C1 segment of cervical spinal cord (tissue), 14 donors: ENCODE measurements at regions not wholly inside any gene's neighbourhood (a gene's known extent, or its start where the extent isn't known, plus 50 kb on each side); places are given as distances from the start of the nearest gene placed in this dataset.

Experiments used
- DNase-seq, 14 donors: peaks; one replicate each; lab custom pipeline; 2025; lab: John Stamatoyannopoulos, UW

DNA sequence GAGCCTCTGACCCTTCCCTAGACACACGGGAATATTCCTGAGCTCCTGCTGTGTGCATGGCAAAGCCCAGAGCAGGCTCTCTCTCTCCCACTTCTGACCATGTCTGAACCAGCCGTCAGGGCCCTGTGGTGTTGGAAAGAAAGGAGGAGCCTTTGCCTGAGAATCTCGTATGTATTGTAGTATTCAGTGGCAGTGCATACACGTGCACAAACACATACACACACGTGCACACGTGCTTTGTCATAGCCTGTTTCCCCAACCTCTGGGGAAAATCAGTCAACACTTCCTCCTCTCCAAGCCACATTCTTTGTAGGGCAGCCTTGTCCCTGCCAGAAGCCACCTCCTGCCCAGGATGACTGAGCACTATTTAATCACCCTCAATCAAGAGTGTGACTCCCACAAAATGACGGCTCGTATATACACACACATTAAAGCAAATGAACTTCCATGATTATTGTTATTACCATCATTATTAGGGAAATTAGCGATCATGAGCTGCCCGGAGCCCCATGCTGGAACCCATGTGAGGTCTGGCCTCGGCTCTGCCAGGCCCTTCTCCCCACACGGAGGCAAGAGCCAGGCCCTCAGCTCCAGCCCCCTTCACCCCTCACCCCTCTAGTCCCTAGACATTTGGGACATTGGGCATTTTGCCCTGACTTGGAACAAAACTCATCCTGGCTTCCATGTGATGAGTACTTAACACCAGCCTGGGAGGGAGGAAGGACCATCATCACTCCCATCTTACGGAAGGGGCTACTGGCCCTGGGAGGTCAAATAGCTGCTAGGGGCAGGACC lies 331.9 kb downstream of the NPHP4 start:
- DNase-seq, result no peak

DNA sequence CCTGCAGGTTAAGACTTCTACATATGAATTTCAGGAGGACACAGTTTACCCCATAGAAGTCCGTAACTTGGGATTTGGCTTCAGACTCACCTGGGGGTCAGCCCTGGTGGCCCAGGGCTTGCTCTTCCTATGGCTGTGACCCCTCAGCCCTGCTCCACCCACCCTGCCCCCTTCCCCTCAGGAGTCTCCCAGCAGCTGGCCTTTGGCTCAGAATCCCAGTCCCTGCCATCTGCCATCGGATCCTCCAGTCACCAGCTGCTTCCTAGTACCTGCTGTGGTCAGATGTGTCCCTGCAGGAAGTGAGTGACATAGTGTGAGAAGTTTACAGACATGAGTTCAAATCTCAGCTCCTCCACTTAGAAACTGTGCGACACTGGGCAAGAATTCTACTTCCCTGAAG lies 332.6 kb downstream of the NPHP4 start:
- DNase-seq, result no peak

DNA sequence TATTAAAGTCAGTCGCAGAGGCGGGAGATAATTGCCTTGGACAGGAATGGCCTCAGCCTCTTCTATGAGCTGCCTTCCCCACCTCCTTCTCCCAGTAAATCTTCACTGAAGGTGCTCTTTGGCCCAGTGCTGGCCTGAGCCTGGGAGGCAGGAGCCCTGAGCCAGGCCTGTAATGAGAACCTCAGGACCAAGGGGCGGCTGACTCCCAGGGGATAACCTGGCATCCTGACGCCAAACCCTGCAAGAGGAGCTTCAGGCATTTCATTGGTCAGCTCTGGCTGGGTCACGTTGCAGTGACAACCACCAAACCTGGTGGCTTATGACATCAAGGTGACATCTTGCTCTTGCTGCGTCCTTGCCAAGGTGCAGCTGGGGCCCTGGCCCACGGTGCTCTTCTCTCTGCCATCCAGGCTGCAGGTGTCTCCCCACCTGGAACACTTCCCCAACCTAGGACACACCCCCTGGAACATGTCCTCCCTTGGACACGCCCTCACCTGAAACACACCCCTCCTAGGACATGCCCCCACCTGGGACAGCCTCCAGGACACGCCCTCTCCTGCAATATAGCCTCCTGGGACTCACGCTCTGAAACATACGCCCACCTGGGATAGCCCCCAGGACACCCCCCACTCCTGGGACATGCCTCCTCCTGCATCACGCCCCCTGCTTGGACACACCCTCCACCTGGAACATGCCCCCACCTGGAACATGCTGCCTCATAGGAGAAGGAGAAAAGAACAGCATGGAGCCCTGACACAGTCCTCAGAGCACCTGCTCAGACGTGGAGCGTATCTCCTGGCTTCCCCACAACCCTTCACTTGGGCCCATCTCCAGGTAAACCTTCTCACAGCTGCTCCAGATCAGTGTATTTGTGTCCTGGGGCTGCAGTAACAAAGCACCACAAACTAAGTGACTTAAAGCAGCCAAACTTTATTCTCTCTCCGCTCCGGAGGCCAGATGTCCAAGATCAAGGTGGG lies 333.6 kb downstream of the NPHP4 start:
- no peak for DNase-seq

DNA sequence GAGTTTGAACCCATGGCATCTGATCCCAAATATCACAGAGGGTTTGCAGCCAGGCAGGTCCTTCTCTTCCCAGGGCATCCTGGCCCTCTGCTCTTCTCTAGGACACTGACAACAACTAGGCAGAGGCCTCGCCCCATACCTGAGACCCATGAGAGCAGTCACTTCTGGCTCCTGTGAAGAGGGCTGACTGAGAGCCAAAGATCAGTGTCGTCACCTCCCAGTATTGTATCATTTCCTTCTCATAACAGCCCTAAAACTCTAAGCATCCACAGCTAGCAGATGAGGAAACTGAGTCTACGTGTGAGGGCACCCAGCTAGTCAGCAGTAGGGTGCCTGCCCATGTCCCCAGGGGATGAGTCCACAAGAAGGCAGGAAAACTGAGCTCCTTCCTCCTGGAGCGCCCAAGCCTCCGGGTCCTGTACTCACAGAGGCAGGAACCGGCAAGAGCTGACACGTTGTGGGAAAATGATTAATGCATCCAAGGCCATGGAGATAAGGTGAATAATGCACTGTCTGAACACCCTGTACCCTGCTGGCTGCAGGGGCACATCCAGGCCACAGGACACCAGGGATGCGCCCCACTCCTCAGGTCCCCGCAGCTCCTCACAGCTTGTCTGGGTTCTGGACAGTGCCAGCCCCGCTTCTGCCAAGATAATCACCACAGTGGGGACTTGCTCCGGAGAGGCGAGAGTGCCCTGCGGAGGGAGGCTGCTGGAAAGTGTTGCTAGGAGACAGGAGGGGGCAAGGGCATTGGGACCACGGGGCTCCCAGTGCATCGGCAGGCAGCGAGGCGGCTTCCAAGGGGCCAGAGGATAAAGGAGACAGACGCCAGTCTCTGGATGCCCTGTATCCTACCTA lies 340.0 kb downstream of the NPHP4 start:
- DNase-seq, result peak in 2 of 14 donors; percentile 17 to 22

DNA sequence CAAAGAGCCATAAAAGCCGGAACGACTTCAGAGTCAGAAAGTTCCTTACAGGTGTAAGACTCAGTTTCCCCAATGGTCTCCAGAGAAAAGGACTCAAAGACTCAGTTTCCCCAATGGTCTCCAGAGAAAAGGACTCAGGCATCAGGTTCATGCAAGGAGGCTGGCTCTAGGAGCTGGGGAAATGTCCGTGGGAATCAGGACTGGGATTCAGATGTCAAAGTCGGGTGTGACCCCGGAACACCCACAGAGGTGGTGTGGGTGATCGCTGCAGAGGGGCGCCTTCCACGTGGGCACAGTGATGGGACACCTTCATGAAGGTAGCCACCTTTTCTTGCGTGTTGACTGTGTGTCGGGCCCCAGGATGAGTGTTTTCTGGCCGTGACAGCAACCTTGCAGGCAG lies 340.8 kb downstream of the NPHP4 start:
- DNase-seq, result no peak

DNA sequence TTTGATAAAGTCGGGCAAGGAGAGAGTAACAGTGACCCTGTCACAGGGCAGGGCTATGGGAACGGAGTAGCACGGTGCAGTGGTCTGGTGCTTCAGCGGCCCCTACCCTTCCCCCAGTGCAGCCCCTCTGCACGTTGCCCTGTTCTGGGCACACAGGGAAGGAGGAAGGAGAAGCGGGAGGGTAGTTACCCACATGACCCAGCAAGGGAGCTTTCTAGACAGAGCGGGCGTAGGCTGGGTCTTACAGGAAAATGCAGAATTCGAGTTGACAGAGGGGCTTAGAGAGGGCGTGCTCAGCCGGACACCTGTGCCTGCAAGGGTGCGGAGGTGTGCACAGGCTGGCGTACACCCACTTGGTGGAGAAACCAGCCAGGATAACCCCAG lies 341.2 kb downstream of the NPHP4 start:
- no peak for DNase-seq

DNA sequence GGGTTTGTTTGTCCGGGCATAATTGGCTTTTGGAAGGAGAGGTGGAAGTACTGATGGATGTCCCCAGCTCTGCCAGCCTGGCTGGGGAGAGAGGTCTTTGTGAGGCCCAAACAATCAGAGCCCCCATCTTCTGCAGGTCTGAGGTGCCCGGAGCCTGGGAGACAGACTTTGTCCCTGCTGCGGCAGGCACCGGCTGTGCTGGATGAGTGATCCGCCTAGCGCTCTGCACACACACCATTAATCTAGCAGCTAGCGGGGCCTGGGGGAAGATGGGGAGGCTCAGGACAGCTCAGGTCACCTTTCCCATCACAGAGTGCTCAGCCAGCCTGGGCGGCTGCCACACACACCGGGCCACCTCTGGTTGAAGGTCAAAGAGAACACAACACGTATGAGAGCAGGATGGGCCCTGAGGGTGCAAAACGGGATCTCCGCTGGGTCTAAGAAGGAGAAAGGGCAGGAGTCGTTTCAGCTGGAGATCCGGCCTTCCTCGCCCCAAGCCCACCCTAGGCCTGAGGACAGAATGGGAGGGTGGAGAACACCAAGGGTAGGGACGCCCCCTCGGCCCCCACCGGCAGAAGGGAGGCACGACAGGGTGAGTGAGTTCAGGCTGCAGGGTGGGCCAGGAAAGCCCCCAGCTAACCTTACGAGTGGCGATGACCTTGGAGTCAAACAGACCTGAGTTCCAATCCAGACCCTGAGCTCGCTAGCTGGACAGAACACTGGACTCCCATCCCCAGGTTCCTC lies 341.8 kb downstream of the NPHP4 start:
- DNase-seq, result no peak

DNA sequence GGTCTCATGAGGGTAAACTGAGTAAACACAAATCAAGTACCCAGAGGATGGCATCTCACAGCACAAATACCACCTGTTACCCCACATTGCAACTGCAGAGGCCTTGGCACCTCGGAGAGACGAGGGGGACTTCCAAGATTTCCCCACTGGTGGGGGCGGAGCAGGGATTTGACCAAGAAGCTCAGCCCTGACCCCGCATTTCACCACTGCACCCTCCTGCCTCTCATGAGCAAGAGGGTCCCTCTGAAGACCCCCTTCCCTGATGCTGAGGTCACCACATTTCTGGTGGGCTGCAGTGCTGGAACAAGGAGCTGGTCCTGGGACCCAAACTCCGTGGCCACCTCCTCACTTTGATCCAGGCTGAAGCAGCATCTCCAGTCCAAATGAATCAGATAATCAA lies 342.4 kb downstream of the NPHP4 start:
- DNase-seq, result no peak

DNA sequence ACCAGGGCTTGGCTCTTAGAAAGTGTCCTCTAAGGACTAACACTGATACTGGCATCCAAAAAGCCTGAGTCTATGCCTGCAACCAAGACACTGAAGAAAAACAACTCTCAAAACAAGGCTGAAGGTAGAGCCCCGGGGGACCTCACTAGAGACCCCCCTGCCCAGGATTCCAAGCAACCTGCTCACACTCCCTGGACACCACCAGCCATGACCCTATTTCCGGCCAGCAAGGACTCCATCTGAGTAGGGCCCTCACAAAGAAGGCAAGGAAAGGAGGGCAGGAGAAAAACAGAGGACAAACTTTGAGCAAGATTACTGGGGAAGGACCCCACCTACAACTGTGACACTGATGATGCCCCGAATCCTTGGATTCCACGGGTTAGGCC lies 343.1 kb downstream of the NPHP4 start:
- no peak for DNase-seq

DNA sequence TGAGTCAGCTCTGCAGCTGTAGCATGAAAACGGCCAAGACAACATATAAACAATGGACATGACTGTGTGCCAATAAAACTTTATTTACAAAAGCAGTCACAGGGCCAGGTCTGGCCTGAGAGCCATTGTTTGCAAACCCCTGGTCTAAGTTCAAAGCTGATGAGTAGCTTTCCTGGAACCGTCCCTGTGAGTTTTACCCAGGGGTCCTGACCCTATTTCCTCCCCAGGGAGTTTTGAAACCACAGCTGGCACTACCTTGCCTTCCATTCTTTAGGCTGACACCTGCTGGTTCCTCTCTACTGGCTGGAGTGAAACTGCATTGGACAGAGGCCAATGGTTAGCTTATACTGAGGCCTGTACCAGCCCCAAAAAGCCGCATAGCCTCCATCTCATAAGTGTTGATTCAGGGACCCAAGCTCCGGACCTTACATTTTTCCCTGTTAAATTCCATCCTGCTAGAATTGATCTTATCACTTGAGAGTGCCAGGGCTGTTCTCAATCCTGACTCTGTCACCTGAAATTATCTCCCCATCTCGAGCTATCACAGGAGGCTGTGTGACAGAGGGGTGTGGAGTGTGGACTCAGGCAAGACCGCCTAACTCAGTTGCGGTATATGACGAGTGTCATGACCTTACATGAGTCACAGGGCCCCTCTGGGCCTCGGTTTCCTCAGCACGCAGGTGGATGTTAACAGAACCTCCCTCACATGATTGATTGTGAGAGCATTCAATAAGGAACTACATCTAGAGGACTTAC lies 343.6 kb downstream of the NPHP4 start:
- DNase-seq, result no peak

DNA sequence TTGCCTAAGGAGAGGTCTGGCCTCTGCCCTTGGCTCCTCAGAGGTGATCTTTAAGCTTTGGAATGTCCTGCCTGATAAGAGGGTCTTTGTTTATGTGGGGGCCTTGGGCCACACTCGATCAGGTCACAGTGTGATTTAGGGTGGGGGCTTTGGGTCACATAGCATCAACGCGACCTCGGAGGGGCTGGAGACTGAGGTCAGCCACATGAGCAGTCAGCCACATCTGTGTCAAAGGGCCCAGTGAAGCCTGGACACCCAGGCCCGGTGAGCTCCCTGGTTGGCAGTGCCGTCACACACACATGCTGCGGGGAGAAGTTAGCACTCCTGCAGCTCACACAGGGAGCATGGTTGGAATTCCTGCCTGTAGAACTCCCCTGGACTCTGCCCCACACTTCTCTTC lies 345.0 kb downstream of the NPHP4 start:
- DNase-seq, result no peak

DNA sequence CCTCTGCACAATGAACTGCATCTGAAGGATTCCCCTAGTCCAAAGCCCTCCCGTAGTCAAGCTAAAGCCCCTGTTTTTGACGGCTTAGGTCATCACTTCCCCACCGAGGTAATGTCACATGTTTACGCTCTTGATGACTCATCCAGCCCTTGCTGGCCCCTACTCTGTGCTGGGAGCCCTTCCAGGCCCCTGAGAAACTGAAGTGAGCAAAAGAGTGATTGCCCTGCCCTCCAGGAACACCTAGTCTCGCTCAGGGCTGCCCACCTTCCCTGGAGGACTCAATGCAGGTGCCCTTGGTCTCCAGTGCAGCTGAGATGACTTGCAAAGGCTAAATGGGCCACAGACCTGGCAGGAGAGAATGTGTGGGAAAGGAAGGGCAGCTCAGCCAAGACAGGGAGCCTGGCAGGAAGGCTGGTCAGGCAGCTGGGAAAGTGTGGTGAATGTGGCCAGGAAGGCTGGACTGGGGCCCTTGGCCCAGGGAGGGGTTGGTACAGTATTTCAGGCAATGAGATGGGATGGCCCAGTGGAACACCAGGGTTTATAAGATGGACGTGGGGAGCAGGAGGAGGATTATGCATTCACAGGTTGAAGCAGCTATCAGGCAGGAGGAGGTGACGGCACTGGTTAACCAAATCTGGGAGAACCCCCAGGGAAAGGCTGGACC lies 345.6 kb downstream of the NPHP4 start:
- DNase-seq, result no peak

DNA sequence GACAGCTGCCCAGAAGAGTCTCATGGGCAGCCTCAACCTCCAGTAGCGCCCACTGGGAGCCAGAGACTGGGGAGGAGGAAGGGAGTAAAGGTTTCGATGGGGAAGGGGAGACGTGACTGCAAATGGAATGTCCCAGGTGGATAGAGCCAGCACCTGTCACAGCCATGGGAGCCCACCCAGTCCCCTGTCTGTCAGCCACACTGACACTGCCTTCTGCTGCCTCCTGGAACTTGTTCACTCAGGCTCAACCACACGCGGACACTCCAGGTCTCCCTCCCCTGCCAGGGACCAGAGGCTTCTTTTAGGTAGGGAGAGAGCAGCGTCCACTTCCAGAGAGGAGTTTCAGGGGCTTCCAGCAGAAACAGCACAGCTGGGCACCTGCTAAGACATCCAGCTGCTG lies 346.3 kb downstream of the NPHP4 start:
- DNase-seq, result no peak

DNA sequence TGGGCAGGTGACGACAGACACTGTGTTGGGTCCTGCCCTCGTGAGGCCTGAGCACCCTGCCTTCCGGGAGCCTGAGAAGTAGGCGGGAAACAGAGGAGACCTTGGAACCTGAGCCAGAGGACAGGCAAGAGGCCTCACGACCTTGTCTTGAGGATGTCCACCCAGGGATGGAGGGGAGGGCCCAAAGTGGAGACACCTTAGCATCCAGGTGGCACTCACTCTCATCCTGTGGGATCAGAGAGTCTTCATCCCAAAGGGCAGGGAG lies 347.2 kb downstream of the NPHP4 start:
- DNase-seq, result no peak

DNA sequence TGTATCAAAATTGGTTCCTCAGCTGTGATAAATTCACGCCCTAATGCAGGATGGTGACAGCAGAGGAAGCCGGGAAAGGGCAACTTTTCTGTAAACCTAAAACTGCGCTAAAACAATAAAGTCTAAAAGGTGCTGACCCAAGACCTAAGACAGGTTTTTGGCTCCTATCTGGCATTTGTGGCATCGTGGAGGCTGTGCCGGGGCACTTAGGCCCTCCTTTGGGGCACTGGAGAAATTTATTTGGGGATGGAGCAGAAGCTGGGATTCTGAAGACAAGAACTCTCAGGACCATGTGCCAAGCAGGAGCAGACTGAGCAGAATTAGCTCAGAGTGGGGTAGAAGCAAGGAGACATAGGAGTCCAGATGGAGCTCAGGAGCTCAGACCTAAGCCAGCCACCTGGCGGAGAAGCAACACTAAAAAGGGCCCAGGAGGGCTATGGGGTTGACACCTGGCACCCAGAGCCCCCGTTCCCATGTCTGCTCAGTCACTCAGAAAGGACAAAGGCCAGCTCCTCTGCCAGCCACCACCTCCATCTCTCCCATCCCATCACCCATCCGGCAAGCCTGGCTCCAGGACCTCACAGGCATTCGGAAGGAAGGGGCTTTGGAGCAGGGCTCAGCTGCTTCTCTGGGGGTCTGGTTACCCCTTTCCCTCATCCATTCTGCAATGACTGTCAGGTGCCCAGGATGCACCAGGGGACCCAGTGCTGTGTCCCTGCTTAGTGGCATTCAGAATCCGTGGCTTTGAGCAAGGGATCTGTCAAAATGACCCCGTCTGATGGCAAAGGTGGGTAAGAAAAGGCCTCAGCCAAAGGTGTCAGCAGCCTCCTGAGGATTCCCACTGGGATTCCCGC lies 347.7 kb downstream of the NPHP4 start:
- no peak for DNase-seq

DNA sequence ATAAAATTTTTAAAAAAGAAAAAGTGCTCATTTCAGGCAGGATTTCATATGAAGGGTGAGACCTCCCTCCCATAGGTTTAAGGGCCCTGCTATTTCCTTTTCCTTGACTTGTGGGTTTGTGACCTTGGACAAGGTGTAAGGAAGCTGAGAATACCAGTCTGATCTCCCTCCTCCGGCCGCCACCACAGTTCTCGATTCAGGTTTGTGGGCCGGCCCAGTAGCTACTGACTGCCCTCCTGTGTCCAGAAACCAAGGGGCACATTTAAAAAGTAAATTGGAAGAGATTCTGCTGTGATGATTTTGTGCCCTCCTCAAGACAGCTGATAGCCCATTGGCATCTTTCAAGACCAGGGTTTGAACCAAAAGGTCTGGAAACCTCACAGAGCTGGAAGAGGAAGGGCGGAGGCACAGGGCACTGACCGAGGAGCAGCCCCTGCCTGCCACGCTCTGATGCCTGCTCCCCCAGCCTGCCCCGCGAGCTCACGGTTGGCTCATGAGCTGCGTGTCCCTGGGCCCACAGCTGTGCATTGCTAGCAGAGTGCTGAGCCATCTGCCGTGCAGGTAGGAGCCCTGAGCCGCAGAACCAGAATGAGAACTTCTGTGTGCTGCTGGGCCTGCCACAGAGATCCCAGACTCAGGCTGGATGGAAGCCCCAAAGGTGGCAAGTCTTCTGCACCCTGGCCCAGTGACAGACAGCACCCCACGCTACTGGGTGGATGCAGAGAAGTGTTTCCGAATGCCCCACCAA lies 348.7 kb downstream of the NPHP4 start:
- no peak for DNase-seq

DNA sequence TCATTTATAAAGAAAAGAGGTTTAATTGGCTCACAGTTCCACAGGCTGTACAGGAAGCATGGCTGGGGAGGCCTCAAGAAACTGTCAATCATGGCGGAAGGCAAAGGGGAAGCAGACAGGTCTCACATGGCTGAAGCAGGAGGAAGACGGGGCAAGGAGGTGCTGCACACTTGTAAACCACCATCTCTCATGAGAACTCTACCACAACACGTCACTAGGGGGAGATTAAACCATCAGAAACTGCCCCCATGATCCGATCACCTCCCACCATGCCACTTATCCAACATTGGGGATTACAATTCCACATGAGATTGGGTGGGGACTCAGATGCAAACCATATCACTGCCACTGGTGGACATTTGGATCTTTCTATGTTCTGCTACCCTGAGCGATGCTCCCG lies 351.4 kb downstream of the NPHP4 start:
- DNase-seq, result no peak

DNA sequence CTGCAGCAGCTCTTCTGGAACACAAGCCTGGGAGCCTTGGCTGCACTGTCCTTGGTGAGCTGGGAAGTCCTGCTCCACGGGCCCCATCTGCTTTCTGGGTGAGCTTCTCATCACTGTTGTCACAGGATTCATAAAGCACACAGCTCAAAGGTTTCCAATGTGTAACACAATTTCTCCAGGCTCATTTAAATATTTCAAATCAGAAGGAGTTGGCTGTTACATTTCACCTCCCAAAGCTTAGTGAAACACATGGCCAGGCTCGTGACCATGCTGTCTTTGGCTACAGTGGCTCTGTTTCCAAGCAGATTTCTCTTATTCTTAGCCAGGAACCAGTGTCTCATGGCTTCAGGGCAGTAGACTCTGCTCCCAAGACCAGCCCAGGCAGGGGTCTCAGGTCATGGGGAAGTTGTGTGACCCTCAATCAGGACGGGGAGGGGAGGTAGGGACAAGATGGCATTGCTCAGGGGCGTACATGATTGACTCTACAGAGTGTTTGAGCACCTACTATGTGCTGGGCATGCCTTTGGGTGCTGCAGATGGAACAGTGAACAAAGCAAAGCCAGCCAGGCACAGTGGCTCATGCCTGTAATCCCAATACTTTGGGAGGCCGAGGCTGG lies 353.0 kb downstream of the NPHP4 start:
- no peak for DNase-seq
